ENCODE measurements at regions not wholly inside any gene's neighbourhood (a gene's known extent, or its start where the extent isn't known, plus 50 kb on each side); places are given as distances from the start of the nearest gene placed in this dataset.

DNA sequence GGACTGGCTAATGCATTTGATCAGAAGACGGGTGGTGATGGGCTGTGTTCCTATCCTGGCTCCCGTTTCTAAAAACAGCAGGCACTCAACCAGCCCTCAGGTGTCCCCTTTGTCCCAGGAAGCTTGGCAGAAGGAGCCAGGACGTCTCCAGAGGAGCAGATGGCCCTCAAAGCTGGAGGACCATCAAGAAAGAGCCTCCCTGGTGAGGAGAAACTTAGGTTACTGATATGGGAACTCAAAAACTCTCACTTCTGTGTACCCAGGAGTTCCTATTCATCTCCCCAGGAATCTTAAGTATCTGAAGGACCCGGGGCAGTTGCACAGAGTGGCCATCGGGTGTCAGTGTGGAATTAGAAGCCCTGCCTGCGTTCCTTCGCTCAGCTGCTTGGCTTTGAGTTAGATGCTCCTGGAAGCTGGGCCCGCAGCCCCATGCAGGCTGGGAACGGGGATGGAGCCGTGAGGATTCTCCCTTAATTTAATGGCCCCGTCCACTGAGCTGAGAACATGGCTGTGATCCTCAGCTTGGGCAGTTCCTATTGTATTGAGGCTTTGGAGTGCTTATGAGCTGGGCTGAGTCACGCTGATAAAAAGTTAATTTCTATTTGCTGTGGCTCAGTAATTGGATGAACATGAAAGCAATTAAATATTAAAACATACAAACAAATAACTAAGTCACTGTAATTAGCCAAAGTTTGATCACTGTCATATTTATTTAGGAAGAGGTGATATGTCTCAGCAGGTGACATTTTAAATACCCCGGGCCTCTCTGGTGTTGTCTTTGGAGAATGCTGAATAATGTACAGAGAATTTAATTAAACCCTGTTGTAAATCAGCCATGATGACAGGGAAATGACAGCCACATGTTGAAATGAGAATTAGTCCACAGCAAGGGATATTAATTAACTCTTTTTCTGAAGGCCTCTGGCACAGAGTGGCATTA lies 402.1 kb downstream of the SEC14L1 start:
- DNase-seq (peak; percentile 24 to 69 (median 46)), ATAC-seq (ENCODE audit: low read depth in 2 of 2) (peak; percentile 55 to 64)
- Histone ChIP-seq H3K9me3 (ENCODE audit: control insufficient read depth in 2 of 2, low read length in 2 of 2) (no peaks in the 10 kb centered on the region), H3K27ac (ENCODE audit: insufficient read depth, low read length, poor library complexity, severe bottlenecking) (no peak overlapping the region), H3K27me3 (ENCODE audit: control insufficient read depth, insufficient read depth, low read length) (no peaks in the 10 kb centered on the region), H3K4me3 (ENCODE audit: low read depth, low read length) (no peak overlapping the region), H3K36me3 (ENCODE audit: control insufficient read depth, insufficient read depth, low read length) (no peaks in the 10 kb centered on the region), H3K4me1 (ENCODE audit: control insufficient read depth, insufficient read depth, low read length, poor library complexity, severe bottlenecking) (no peaks in the 10 kb centered on the region)
- Mint-ChIP-seq H3K27me3 (peaks cover 20% of the 10 kb centered on the region), H3K27ac (no peak overlapping the region), H3K4me1 (peaks cover 0 to 3% (median 0%) of the 10 kb centered on the region in 4 donors), H3K36me3 (no peaks in the 10 kb centered on the region), H3K4me3 (no peak overlapping the region), H3K9me3 (no peaks in the 10 kb centered on the region)

DNA sequence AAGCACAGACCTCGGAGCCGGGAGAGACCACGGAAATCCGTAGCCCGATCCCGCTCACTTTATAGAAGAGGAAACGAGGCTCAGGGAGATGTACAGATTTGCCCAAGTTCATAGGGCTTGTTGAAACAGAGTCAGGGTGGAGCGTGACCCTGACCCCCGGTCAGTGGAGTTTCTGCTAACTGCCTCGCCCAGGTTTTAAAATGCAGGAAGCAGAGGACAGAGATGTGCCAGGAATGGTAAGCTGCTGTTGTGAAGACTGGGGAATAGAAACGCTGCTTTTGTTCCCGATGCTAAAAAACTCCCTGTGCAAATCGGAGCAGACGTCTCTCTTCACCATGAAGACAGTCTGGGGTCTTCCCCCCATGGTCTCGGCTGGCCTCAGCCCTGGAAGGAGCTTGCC lies 403.0 kb downstream of the SEC14L1 start:
- H3K27ac ChIP-seq (ENCODE audit: insufficient read depth, low read length, poor library complexity, severe bottlenecking) = no peak overlapping the region
- H3K4me3 Mint-ChIP-seq = no peak overlapping the region
- no peak for DNase-seq

DNA sequence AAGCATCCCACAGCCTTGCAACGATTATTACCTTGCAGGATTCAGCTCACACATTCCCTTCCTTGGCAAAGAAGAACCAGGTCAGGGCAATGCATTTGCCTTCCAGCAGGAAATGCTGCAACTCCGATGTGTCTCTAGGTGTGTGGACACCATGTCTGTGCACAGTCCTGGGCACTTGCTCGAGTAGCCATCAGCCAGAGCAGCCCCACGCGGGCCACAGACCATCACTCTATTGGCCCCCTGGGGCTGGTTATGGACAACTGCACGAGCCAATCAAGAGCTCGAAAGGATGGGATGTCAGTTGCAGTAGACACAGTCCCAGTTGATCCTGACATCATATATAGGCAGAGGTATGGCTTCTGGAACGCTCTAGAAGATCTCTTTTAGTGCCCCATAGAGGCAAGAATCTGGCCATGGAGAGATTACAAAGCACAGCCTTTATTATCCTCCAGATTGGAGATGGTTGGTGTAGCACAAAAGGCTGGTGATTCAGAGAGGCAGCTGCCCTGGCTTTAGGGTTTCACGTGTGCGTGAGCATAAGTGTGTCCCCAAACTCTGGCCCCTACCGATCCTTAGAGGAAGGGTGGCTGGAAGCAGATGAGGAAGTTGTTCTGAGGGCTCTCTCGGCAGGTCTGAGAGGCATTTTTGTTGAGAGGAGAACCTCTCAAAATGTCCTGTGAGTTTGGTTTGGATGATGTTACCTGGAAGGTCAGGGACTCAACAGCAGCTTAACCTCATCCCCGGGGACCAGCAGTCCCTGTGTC lies 403.8 kb downstream of the SEC14L1 start:
- H3K27ac ChIP-seq (ENCODE audit: insufficient read depth, low read length, poor library complexity, severe bottlenecking) = no peak overlapping the region
- H3K36me3 Mint-ChIP-seq = no peaks in the 10 kb centered on the region
- H3K27ac Mint-ChIP-seq = peak overlapping the region in 1 of 3 donors; percentile 32
- no peak overlapping the region for H3K4me3 Mint-ChIP-seq
- H3K4me1 ChIP-seq (ENCODE audit: control insufficient read depth, insufficient read depth, low read length, poor library complexity, severe bottlenecking) = no peaks in the 10 kb centered on the region
- H3K9me3 ChIP-seq (ENCODE audit: control insufficient read depth in 2 of 2, low read length in 2 of 2) = no peaks in the 10 kb centered on the region
- no peaks in the 10 kb centered on the region for H3K27me3 ChIP-seq (ENCODE audit: control insufficient read depth, insufficient read depth, low read length)
- DNase-seq (no peak), ATAC-seq (ENCODE audit: low read depth in 2 of 2) (no peak)
- no peaks in the 10 kb centered on the region for H3K36me3 ChIP-seq (ENCODE audit: control insufficient read depth, insufficient read depth, low read length)
- H3K4me1 Mint-ChIP-seq = peaks cover 0 to 3% (median 0%) of the 10 kb centered on the region in 4 donors
- peaks cover 12% of the 10 kb centered on the region for H3K27me3 Mint-ChIP-seq
- no peaks in the 10 kb centered on the region for H3K9me3 Mint-ChIP-seq
- no peak overlapping the region for H3K4me3 ChIP-seq (ENCODE audit: low read depth, low read length)

More for the DNA sequence above, 403.0 kb downstream of the SEC14L1 start:
- Mint-ChIP-seq H3K4me1 (peaks cover 0 to 3% (median 0%) of the 10 kb centered on the region in 4 donors), H3K27me3 (peaks cover 16% of the 10 kb centered on the region), H3K27ac (no peak overlapping the region), H3K9me3 (no peaks in the 10 kb centered on the region), H3K36me3 (no peaks in the 10 kb centered on the region)
- Histone ChIP-seq H3K9me3 (ENCODE audit: control insufficient read depth in 2 of 2, low read length in 2 of 2) (no peaks in the 10 kb centered on the region), H3K27me3 (ENCODE audit: control insufficient read depth, insufficient read depth, low read length) (no peaks in the 10 kb centered on the region), H3K36me3 (ENCODE audit: control insufficient read depth, insufficient read depth, low read length) (no peaks in the 10 kb centered on the region), H3K4me1 (ENCODE audit: control insufficient read depth, insufficient read depth, low read length, poor library complexity, severe bottlenecking) (no peaks in the 10 kb centered on the region), H3K4me3 (ENCODE audit: low read depth, low read length) (no peak overlapping the region)
- no peak for ATAC-seq (ENCODE audit: low read depth in 2 of 2)

DNA sequence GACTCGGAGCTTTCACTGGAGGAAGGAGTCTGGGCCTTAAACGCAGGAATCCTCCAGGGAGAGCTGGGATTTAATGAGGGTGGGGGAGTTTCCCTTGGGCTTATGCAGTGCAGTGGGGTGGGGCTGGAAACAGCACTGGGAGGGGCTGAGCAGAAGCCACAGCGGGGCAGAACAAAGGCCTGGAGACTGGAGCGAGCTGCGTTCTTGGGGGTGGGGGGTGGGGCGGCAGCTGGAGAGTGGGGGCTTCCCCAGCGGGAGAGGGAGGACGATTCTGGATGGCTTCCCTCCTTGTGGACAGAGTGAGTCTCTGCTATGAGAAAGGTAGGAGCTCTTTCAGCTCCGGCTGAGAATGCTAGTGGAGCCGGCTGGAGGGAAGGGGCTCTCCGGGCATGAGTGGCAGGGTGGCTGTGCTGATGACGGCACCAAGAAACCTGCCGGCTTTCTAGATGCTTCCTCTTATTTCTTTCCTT lies 406.0 kb downstream of the SEC14L1 start:
- no peaks in the 10 kb centered on the region for H3K36me3 Mint-ChIP-seq

DNA sequence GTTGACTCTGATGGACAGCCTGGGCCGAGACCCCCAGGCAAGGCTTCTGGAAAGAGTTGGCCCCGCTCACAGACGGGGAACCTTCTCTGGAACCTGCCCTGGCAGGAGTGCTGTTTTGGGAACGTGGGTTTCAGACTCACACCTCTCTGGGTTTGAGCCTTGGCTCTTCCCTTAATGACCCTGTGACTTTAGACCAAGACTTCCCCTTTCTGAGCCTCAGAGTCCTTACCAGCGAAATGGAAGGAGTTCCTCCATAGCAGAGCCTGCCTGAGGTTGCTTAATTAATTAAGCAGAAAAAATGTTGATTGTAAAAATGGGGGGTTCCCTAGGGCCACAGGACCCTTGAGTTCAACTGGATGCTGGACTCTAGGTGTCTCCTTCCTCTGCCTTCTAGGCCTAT lies 408.2 kb downstream of the SEC14L1 start:
- Histone ChIP-seq H3K4me3 (ENCODE audit: low read depth, low read length) (no peak overlapping the region), H3K4me1 (ENCODE audit: control insufficient read depth, insufficient read depth, low read length, poor library complexity, severe bottlenecking) (no peaks in the 10 kb centered on the region), H3K9me3 (ENCODE audit: control insufficient read depth in 2 of 2, low read length in 2 of 2) (no peaks in the 10 kb centered on the region), H3K36me3 (ENCODE audit: control insufficient read depth, insufficient read depth, low read length) (no peaks in the 10 kb centered on the region), H3K27me3 (ENCODE audit: control insufficient read depth, insufficient read depth, low read length) (no peaks in the 10 kb centered on the region), H3K27ac (ENCODE audit: insufficient read depth, low read length, poor library complexity, severe bottlenecking) (no peak overlapping the region)
- no peak for ATAC-seq (ENCODE audit: low read depth in 2 of 2)
- Mint-ChIP-seq H3K27ac (no peak overlapping the region), H3K4me1 (no peaks in the 10 kb centered on the region), H3K9me3 (no peaks in the 10 kb centered on the region), H3K4me3 (no peak overlapping the region), H3K36me3 (no peaks in the 10 kb centered on the region), H3K27me3 (no peaks in the 10 kb centered on the region)
- DNase-seq = no peak

More for the DNA sequence above, 406.0 kb downstream of the SEC14L1 start:
- DNase-seq (no peak), ATAC-seq (ENCODE audit: low read depth in 2 of 2) (no peak)
- no peaks in the 10 kb centered on the region for H3K27me3 ChIP-seq (ENCODE audit: control insufficient read depth, insufficient read depth, low read length)
- no peak overlapping the region for H3K27ac ChIP-seq (ENCODE audit: insufficient read depth, low read length, poor library complexity, severe bottlenecking)
- no peak overlapping the region for H3K4me3 ChIP-seq (ENCODE audit: low read depth, low read length)
- no peaks in the 10 kb centered on the region for H3K4me1 ChIP-seq (ENCODE audit: control insufficient read depth, insufficient read depth, low read length, poor library complexity, severe bottlenecking)
- no peak overlapping the region for H3K27ac Mint-ChIP-seq
- no peak overlapping the region for H3K4me3 Mint-ChIP-seq
- H3K36me3 ChIP-seq (ENCODE audit: control insufficient read depth, insufficient read depth, low read length) = no peaks in the 10 kb centered on the region
- H3K4me1 Mint-ChIP-seq = peaks cover 0 to 3% (median 0%) of the 10 kb centered on the region in 4 donors
- no peaks in the 10 kb centered on the region for H3K9me3 ChIP-seq (ENCODE audit: control insufficient read depth in 2 of 2, low read length in 2 of 2)
- peaks cover 12% of the 10 kb centered on the region for H3K27me3 Mint-ChIP-seq
- no peaks in the 10 kb centered on the region for H3K9me3 Mint-ChIP-seq

DNA sequence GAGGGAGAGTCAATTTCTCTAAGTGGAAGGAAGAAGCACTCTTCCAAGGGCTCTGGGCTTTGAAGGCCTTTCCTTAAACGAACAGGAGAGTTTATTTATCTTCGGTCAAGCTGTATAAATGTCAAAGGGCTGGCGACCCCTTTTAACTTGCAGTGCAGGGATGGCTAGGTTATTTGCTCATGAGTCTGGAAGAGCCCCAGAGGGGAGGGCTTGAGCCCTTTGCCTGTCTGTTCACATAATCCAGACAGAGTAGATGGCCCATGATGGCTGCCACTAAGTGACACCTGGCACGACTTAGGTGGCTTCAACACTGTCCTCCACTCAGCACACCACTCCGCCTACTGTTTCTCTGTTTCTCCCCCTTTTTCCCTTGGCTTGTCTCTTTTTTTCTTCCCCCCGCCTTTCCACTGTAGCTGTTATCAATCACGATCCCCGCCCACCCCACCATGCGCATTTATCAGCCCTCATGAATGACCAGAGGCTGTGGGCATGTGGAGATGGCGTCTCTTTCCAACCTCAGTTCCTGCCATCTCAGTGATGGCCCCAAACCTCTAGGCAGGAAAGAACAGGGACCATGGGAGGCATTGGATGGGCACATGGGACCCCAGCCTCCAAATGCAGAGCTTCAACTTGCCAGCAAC lies 408.7 kb upstream of the TNRC6C start:
- H3K9me3 Mint-ChIP-seq = no peaks in the 10 kb centered on the region
- no peaks in the 10 kb centered on the region for H3K36me3 Mint-ChIP-seq
- H3K4me3 Mint-ChIP-seq = no peak overlapping the region
- no peaks in the 10 kb centered on the region for H3K27me3 Mint-ChIP-seq
- ATAC-seq (ENCODE audit: low read depth in 2 of 2) = no peak
- DNase-seq = no peak
- no peaks in the 10 kb centered on the region for H3K4me1 ChIP-seq (ENCODE audit: control insufficient read depth, insufficient read depth, low read length, poor library complexity, severe bottlenecking)
- H3K36me3 ChIP-seq (ENCODE audit: control insufficient read depth, insufficient read depth, low read length) = no peaks in the 10 kb centered on the region
- no peak overlapping the region for H3K4me3 ChIP-seq (ENCODE audit: low read depth, low read length)
- no peak overlapping the region for H3K27ac ChIP-seq (ENCODE audit: insufficient read depth, low read length, poor library complexity, severe bottlenecking)
- no peaks in the 10 kb centered on the region for H3K9me3 ChIP-seq (ENCODE audit: control insufficient read depth in 2 of 2, low read length in 2 of 2)
- no peaks in the 10 kb centered on the region for H3K4me1 Mint-ChIP-seq
- peak overlapping the region in 1 of 3 donors; percentile 26 for H3K27ac Mint-ChIP-seq
- H3K27me3 ChIP-seq (ENCODE audit: control insufficient read depth, insufficient read depth, low read length) = no peaks in the 10 kb centered on the region

DNA sequence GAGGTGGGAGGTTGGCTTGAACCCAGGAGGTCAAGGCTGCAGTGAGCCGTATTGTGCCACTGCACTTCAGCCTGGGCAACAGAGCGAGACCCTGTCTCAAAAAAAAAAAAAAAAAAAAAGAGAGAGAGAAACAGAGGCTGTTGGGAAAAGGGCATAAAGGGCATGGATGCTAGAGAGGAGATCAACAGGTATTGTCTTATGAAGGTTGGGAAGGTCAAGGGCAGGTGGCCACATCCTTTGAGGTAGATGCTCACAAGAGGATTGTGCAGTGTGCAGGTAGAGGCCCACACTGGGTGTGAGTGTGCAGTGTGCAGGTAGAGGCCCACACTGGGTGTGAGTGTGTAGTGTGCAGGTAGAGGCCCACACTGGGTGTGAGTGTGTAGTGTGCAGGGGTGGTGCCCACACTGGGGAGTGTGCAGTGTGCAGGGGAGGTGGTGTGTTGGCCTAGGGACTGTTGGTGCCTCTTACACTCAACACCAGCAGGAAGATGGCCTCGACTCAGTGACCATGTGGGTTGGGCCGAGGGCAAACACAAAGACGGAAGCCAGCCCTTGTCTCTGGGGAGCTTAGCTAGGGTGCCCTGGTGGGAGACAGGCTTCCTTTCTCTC lies 404.9 kb upstream of the TNRC6C start:
- H3K27ac Mint-ChIP-seq = no peak overlapping the region
- Histone ChIP-seq H3K27me3 (ENCODE audit: control insufficient read depth, insufficient read depth, low read length) (no peaks in the 10 kb centered on the region), H3K4me3 (ENCODE audit: low read depth, low read length) (no peak overlapping the region), H3K4me1 (ENCODE audit: control insufficient read depth, insufficient read depth, low read length, poor library complexity, severe bottlenecking) (no peaks in the 10 kb centered on the region), H3K9me3 (ENCODE audit: control insufficient read depth in 2 of 2, low read length in 2 of 2) (no peaks in the 10 kb centered on the region), H3K36me3 (ENCODE audit: control insufficient read depth, insufficient read depth, low read length) (no peaks in the 10 kb centered on the region), H3K27ac (ENCODE audit: insufficient read depth, low read length, poor library complexity, severe bottlenecking) (no peak overlapping the region)
- H3K27me3 Mint-ChIP-seq = peaks cover 13% of the 10 kb centered on the region
- H3K4me3 Mint-ChIP-seq = no peak overlapping the region
- ATAC-seq (ENCODE audit: low read depth in 2 of 2) (no peak), DNase-seq (no peak)
- no peaks in the 10 kb centered on the region for H3K4me1 Mint-ChIP-seq
- H3K36me3 Mint-ChIP-seq = no peaks in the 10 kb centered on the region
- H3K9me3 Mint-ChIP-seq = no peaks in the 10 kb centered on the region
